HepG2 (cell line): ENCODE measurements at regions not wholly inside any gene's neighbourhood (a gene's known extent, or its start where the extent isn't known, plus 50 kb on each side); places are given as distances from the start of the nearest gene placed in this dataset.

Source experiments
- BCL6 ChIP-seq: IDR thresholded peaks from 2 replicates; pipeline ENCODE4 v1.6.1; 2016; ENCODE audit warnings: missing genetic modification reagents, missing compliant biosample characterization
- ELF4 ChIP-seq: sonication (generic); formaldehyde crosslinking; IDR thresholded peaks from 2 replicates; pipeline ENCODE4 v1.5.0; 2020; ENCODE audit warnings: missing genetic modification reagents, mild to moderate bottlenecking, moderate library complexity, borderline replicate concordance
- GMEB1 ChIP-seq: sonication (generic); formaldehyde crosslinking; IDR thresholded peaks from 2 replicates; pipeline ENCODE4 v1.5.1; 2020; ENCODE audit warnings: missing genetic modification reagents, mild to moderate bottlenecking, borderline replicate concordance
- HMGXB4 ChIP-seq, 2 experiments: sonication (generic) in 1 of 2; formaldehyde crosslinking in 1 of 2; IDR thresholded peaks; 2 replicates each; pipeline versions ENCODE4 v1.4.0 to v1.6.1; 2018 to 2020; ENCODE audit warnings: missing genetic modification reagents in 2 of 2, borderline replicate concordance in 1 of 2, low read depth in 1 of 2, mild to moderate bottlenecking in 1 of 2, missing biosample characterization in 1 of 2
- HNRNPLL ChIP-seq: fragments of 200-400 bp; formaldehyde crosslinking; IDR thresholded peaks from 2 replicates; pipeline ENCODE4 v1.6.1; 2017; ENCODE audit warnings: mild to moderate bottlenecking, low read depth, low read length; ENCODE audit not compliant: poor library complexity, severe bottlenecking
- KDM5A ChIP-seq: fragments of 200-600 bp; sonication (generic); IDR thresholded peaks from 2 replicates; pipeline ENCODE4 v1.7.0; 2018; ENCODE audit warnings: antibody characterized with exemption, mild to moderate bottlenecking, low read length, borderline replicate concordance
- MLX ChIP-seq: IDR thresholded peaks from 2 replicates; pipeline ENCODE4 v1.6.1; 2016
- NAIF1 ChIP-seq: sonication (generic); formaldehyde crosslinking; IDR thresholded peaks from 2 replicates; pipeline ENCODE4 v1.5.0; 2020; ENCODE audit warnings: mild to moderate bottlenecking, missing genetic modification reagents, borderline replicate concordance
- SAP130 ChIP-seq: IDR thresholded peaks from 2 replicates; pipeline ENCODE4 v1.6.1; 2016; ENCODE audit warnings: low read depth
- ZNF280D ChIP-seq: sonication (generic); formaldehyde crosslinking; IDR thresholded peaks from 2 replicates; pipeline ENCODE4 v1.5.1; 2020; ENCODE audit warnings: mild to moderate bottlenecking, missing genetic modification reagents
- ZNF292 ChIP-seq: sonication (generic); formaldehyde crosslinking; IDR thresholded peaks from 2 replicates; pipeline ENCODE4 v1.8.1; 2022; ENCODE audit warnings: mild to moderate bottlenecking, low read depth, missing genetic modification reagents, borderline replicate concordance
- ZNF530 ChIP-seq: sonication (generic); formaldehyde crosslinking; IDR thresholded peaks from 2 replicates; pipeline ENCODE4 v1.5.0; 2020; ENCODE audit warnings: low read depth, mild to moderate bottlenecking, missing genetic modification reagents
- ZNF605 ChIP-seq: sonication (generic); formaldehyde crosslinking; IDR thresholded peaks from 2 replicates; pipeline ENCODE4 v1.8.0; 2022; ENCODE audit warnings: mild to moderate bottlenecking, missing genetic modification reagents
- ZNF670 ChIP-seq: sonication (generic); formaldehyde crosslinking; IDR thresholded peaks from 2 replicates; pipeline ENCODE4 v1.8.0; 2022; ENCODE audit warnings: mild to moderate bottlenecking, missing genetic modification reagents, borderline replicate concordance
- ZNF781 ChIP-seq: sonication (generic); formaldehyde crosslinking; IDR thresholded peaks from 2 replicates; pipeline ENCODE4 v1.5.1; 2020; ENCODE audit warnings: borderline replicate concordance, mild to moderate bottlenecking, missing genetic modification reagents; ENCODE audit errors: not compliant biosample characterization
- TF ChIP-seq, protein P1 (sequence below): sonication (generic); formaldehyde crosslinking; conservative IDR thresholded peaks from 2 replicates; pipeline ENCODE4 v1.8.1; 2023; ENCODE audit warnings: missing genetic modification reagents
- TF ChIP-seq, protein P2 (sequence below): sonication (generic); formaldehyde crosslinking; IDR thresholded peaks from 2 replicates; pipeline ENCODE4 v1.4.0; 2020; ENCODE audit warnings: missing genetic modification reagents

- TF ChIP-seq, protein P1, sequence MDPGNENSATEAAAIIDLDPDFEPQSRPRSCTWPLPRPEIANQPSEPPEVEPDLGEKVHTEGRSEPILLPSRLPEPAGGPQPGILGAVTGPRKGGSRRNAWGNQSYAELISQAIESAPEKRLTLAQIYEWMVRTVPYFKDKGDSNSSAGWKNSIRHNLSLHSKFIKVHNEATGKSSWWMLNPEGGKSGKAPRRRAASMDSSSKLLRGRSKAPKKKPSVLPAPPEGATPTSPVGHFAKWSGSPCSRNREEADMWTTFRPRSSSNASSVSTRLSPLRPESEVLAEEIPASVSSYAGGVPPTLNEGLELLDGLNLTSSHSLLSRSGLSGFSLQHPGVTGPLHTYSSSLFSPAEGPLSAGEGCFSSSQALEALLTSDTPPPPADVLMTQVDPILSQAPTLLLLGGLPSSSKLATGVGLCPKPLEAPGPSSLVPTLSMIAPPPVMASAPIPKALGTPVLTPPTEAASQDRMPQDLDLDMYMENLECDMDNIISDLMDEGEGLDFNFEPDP (CRISPR knock-in tag): no peak
- peak; percentile 48 for TF ChIP-seq ZNF781
- TF ChIP-seq BCL6 (CRISPR knock-in tag): 0 out of 2 replicates have a peak, but pooled peaks have one; percentile 11
- no peak for TF ChIP-seq ZNF280D (CRISPR knock-in tag)
- TF ChIP-seq HMGXB4 (CRISPR knock-in tag; IDR thresholded peaks at IDR 0.05; ENCODE audit: borderline replicate concordance in 1 of 2, low read depth in 1 of 2): 0 out of 4 replicates have a peak, but pooled peaks of 1 of the 2 experiments have one; percentile 41
- TF ChIP-seq NAIF1 (CRISPR knock-in tag): no peak
- peak; percentile 60; the same call in 1 of the 2 replicates for TF ChIP-seq ZNF605 (CRISPR knock-in tag)
- TF ChIP-seq, protein P2, sequence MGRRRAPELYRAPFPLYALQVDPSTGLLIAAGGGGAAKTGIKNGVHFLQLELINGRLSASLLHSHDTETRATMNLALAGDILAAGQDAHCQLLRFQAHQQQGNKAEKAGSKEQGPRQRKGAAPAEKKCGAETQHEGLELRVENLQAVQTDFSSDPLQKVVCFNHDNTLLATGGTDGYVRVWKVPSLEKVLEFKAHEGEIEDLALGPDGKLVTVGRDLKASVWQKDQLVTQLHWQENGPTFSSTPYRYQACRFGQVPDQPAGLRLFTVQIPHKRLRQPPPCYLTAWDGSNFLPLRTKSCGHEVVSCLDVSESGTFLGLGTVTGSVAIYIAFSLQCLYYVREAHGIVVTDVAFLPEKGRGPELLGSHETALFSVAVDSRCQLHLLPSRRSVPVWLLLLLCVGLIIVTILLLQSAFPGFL (CRISPR knock-in tag): no peak
- TF ChIP-seq SAP130 (CRISPR knock-in tag): peak; percentile 27; the same call in 1 of the 2 replicates
- no peak for TF ChIP-seq ELF4 (CRISPR knock-in tag)
- TF ChIP-seq GMEB1 (CRISPR knock-in tag): no peak
- TF ChIP-seq ZNF670 (CRISPR knock-in tag): no peak
- peak; percentile 32; the same call in 1 of the 2 replicates for TF ChIP-seq ZNF292 (CRISPR knock-in tag)
- no peak for TF ChIP-seq KDM5A
- TF ChIP-seq MLX (CRISPR knock-in tag): no peak
- TF ChIP-seq ZNF530 (CRISPR knock-in tag): no peak
- TF ChIP-seq HNRNPLL: no peak
Observed at GRCh38 chr17:72556944-72557826, 436.4 kb downstream of the SOX9 start (continued).
